GM21390 (cell line): ENCODE measurements at regions not wholly inside any gene's neighbourhood (a gene's known extent, or its start where the extent isn't known, plus 50 kb on each side); places are given as distances from the start of the nearest gene placed in this dataset.
"Not testable (repeated sequence)": the region's sequence is repeated elsewhere in the genome, so short reads cannot be mapped to it uniquely, and the experiment has no call there.

Experiments
- ATAC-seq: cut with Tn5 transposase; IDR thresholded peaks from one replicate; pipeline ENCODE4 v1.9.1; 2021; ENCODE audit not compliant: unreplicated experiment

- ATAC-seq: not testable (repeated sequence)
Observed at GRCh38 chr15:44817797-44818196, 81.5 kb downstream of the TRIM69 start.

DNA sequence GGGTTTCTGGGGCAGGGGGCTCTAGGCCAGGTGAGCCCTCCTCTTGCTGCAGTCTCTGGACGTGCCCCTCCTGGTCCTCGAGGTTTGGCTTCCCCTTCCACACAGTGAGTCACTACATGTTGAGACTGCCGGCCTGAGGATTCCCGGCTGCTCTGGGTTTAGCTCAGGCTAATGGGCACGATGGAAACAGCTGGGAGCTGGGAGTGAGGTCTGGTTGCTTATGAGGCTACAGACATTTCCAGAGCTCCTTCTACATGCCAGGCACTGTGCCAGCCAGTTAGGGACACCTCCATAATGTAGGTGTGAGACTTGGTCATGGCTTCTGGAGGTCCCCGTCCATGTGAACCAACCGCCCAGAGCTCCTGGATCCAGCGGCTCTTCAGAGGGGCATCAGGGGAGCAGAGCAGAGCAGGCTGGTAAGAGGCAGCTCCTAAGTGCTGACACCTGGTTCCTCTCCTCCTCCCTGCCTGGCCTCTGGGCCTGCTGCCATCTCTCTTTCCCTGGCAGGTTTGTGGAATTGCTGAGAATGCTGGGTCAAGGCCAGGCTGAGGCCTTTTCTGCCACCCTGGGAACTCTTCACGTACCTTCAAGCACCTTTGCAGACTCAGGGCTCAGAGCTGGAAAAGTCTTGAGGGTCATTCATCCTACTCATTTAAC, 83.1 kb downstream of the TRIM69 start:
- not testable (repeated sequence) for ATAC-seq

DNA sequence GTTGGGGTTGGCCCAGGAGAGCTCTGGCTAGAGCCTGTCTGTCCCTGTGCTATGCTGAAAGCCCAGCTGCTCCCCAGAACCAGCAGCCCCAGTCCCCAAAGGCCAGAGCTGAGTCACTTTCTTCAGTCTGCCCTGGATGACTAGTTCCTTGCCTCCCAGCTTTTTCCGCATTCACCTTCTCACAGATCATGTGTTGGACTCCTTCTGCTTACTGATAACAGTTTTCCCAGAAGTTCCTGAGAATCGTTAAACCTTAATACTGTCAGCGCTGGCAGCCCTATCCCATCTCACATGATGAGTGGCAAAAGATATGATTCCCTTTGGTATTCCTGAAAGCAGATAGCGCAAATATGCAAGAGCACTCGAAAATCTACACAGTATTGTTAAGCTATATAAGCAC, 84.2 kb downstream of the TRIM69 start:
- not testable (repeated sequence) for ATAC-seq

- not testable (repeated sequence) for ATAC-seq
Observed at GRCh38 chr15:44820967-44821366, 84.6 kb downstream of the TRIM69 start.

GRCh38 chr15:44824277-44825145, 88.2 kb downstream of the TRIM69 start:
- not testable (repeated sequence) for ATAC-seq

DNA sequence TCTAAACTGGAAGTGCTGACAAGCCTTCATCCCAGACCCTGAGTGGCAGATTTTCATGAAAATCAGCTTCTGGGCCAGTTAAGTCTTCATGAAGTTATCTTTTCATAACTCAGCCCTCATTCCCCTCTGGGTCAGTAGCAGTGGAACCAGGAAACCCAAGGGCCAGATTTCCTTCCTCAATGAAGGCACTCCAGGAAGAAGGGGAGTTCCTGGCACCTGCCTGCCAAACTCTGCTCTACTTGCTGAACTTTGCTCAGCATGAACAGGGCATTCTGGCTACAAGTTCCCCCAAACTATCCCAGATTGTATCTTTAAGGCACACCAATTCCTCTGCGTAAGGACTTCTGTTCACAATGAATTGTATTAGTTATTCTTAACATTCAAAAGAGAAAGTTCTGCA, 90.3 kb downstream of the TRIM69 start:
- ATAC-seq: not testable (repeated sequence)

- not testable (repeated sequence) for ATAC-seq
Observed at GRCh38 chr15:44828229-44828914, 92.0 kb downstream of the TRIM69 start.

DNA sequence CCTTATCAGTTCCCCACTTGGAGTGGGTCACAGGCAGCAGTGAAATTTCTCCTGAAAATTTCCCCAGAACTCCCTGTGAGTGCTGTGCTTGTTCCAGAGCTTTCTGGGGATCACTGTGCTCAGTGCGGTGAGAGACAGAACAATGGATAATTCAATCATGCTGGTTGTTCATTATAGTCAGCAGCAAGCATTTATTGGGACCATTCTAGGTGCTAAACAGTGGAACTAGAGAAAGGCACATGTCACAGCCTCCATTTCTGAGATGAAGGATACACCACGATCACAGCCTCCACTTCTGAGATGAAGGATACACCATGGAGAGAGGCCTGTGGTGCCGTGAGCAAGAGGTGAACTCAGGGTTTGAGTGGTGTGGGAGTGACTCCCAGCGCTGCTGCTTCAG, 92.8 kb downstream of the TRIM69 start:
- not testable (repeated sequence) for ATAC-seq

- not testable (repeated sequence) for ATAC-seq
Observed at GRCh38 chr15:44830692-44831408, 94.5 kb downstream of the TRIM69 start.

DNA sequence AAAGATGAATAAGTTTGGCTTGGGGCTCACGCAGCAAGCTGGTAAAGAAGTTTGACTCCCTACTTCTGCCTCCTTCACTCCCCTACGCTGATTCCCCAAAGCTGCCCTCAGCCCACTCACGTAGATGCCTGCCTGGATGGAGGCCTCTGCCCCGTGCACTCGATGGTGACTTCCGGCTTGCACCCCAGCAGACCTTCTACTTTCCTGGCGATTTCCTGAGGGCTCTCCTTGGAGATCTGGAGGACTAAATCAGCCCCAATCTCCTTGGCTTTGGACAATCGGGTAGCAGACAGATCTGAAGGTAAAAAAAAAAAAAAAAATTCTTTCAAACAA, 95.0 kb downstream of the TRIM69 start:
- ATAC-seq: not testable (repeated sequence)

- ATAC-seq: not testable (repeated sequence)
Observed at GRCh38 chr15:44832133-44832532, 95.8 kb downstream of the TRIM69 start.

- not testable (repeated sequence) for ATAC-seq
Observed at GRCh38 chr15:44833081-44833480, 96.8 kb downstream of the TRIM69 start.

DNA sequence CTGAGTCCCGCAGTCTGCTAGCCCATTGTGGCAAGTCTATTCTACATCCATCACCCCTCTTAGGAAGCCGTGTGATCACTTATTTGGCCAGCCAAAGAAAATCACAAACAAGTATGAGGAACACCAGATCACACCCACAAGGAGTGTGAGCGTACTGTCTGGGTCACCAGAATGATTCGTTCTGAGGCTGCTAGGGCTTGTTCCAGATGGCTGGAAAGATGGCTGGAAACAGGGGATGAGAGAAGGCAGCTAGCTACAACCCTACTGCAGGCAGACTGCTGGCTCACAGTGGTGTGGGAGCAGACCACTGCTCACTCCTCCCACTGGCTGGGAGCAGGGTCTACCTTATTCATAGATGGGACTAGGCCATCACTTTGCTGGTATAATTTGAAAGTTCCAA, 97.4 kb downstream of the TRIM69 start:
- ATAC-seq: not testable (repeated sequence)

GRCh38 chr15:44835082-44835481, 98.8 kb downstream of the TRIM69 start:
- ATAC-seq: not testable (repeated sequence)

GRCh38 chr15:44836094-44836493, 99.8 kb downstream of the TRIM69 start:
- no peak for ATAC-seq

GRCh38 chr15:44838929-44839328, 102.6 kb downstream of the TRIM69 start:
- ATAC-seq: not testable (repeated sequence)

DNA sequence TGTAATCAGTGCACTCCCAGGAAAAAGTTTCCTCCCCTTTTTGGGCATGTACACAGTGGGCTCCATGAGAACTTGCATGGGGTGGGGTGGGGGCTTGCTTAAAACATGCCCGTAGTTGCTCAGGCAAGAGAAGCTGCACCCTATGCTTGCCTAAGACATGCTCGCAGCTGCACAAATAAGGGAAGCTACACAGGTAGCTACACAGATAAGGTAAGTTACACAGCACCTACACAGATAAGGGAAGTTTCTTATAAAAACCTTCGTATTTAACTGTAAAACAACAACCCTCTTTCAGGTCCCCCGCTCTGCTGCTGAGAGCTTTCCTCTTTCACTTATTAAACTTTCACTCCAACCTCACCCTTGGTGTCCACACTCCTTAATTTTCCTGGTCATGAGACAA, 105.4 kb downstream of the TRIM69 start:
- ATAC-seq: not testable (repeated sequence)

DNA sequence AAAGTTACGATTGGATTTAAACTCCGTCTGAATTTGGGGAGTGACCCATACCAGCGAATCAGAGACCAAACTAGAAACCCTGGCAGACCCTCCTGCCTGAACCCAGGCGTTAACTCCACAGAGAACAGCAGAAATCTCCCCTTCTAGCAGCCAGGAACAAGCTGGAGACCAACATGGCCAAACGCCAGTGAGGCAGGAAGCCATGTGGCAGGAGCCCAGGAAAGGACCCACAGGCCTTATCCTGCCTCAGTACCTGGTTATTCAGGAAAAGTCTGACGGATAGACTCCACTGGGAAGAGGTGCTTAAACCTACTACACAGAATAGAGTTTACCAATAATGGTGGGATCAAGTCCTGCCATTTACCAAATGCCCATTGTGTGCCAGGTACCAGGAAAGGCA, 106.6 kb downstream of the TRIM69 start:
- not testable (repeated sequence) for ATAC-seq

- ATAC-seq: not testable (repeated sequence)
Observed at GRCh38 chr15:44844936-44845335, 108.6 kb downstream of the TRIM69 start.

- not testable (repeated sequence) for ATAC-seq
Observed at GRCh38 chr15:44846156-44846555, 109.8 kb downstream of the TRIM69 start.

DNA sequence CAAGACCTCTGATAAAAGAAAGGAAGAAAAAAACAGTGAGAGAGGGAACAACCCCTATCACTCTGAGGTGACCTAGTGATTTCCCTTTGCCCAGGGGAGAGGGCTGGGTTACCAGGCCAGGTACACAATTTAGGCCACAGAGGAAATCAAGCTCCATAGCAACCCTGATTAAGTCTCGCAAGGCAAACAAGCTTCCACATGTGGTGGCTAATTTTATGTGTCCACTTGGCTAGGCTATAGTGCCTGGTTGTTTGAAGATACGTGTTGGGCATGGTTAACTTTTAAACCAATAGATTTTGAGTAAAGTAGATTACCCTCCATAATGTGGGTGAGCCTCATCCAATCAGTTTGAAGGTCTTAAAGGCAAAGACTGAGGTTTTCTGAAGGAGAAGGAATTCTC, 108.9 kb upstream of the TERB2 start:
- ATAC-seq: not testable (repeated sequence)
